H1 (cell line): ENCODE measurements at regions not wholly inside any gene's neighbourhood (a gene's known extent, or its start where the extent isn't known, plus 50 kb on each side); places are given as distances from the start of the nearest gene placed in this dataset.

Source experiments
- CTCF ChIA-PET: fragments of 300-600 bp; sonication (Branson Sonifier 250); formaldehyde crosslinking; loops from one replicate; lab custom pipeline; 2021; ENCODE audit not compliant: partially characterized antibody; lab: Charles Lee
- POLR2A ChIA-PET: fragments of 300-600 bp; sonication (Branson Sonifier 250); formaldehyde crosslinking; loops from one replicate; lab custom pipeline; 2021; ENCODE audit warnings: inconsistent platforms; ENCODE audit not compliant: partially characterized antibody; lab: Charles Lee
- DNase-seq, 2 experiments: peaks; one replicate each; pipeline versions ENCODE4 v3.0.0 to v3.0.0-alpha.2; 2010 to 2022; ENCODE audit warnings: low spot score in 2 of 2, low read depth in 1 of 2, mixed read lengths in 1 of 2
- FAIRE-seq: peaks from 2 replicates; lab custom pipeline; 2011; peaks lifted over from hg19 to GRCh38; lab: Jason Lieb, UNC
- H2AFZ ChIP-seq: 2 replicates; pipeline ENCODE4 v1.8.1; 2012; ENCODE audit warnings: low read length, inconsistent platforms
- H2AK5ac ChIP-seq: 2 replicates; pipeline ENCODE4 v1.6.1; 2013; ENCODE audit warnings: low read depth, low read length
- H2BK120ac ChIP-seq: replicated peaks from 2 replicates; pipeline ENCODE3; 2013; ENCODE audit warnings: low read depth, low read length, inconsistent platforms
- H2BK12ac ChIP-seq: 2 replicates; pipeline ENCODE4 v1.6.1; 2013; ENCODE audit warnings: low read depth, low read length
- H2BK15ac ChIP-seq: 2 replicates; pipeline ENCODE4 v1.6.1; 2013; ENCODE audit warnings: low read length
- H2BK20ac ChIP-seq: 2 replicates; pipeline ENCODE4 v1.6.1; 2013; ENCODE audit warnings: low read length
- H2BK5ac ChIP-seq: 2 replicates; pipeline ENCODE4 v1.6.1; 2013; ENCODE audit warnings: low read depth, low read length
- H3K14ac ChIP-seq: 2 replicates; pipeline ENCODE4 v1.6.1; 2013; ENCODE audit warnings: inconsistent platforms; ENCODE audit not compliant: insufficient read length
- H3K18ac ChIP-seq: 2 replicates; pipeline ENCODE4 v1.6.1; 2013; ENCODE audit warnings: low read length; ENCODE audit errors: extremely low read depth
- H3K23ac ChIP-seq: 2 replicates; pipeline ENCODE4 v1.6.1; 2013; ENCODE audit warnings: inconsistent platforms; ENCODE audit not compliant: insufficient read length
- H3K23me2 ChIP-seq: 2 replicates; pipeline ENCODE4 v1.6.1; 2013; ENCODE audit warnings: low read depth, low read length
- H3K27ac ChIP-seq: 2 replicates; pipeline ENCODE4 v1.6.1; 2011; ENCODE audit warnings: low read depth, low read length, inconsistent platforms
- H3K27me3 ChIP-seq, 4 experiments: replicated peaks in 1 of 4; 1 replicate in 1 of 4; 2 replicates in 3 of 4; pipeline versions ENCODE4 v1.6.1 to v1.8.1; 2011 to 2013; ENCODE audit warnings: low read length in 3 of 4, mild to moderate bottlenecking in 3 of 4, inconsistent platforms in 2 of 4, mixed read lengths in 2 of 4, moderate library complexity in 1 of 4; ENCODE audit not compliant: control insufficient read depth in 3 of 4, insufficient read depth in 3 of 4; ENCODE audit errors: extremely low read depth in 1 of 4
- H3K36me3 ChIP-seq, 4 experiments: 2 replicates each; pipeline versions ENCODE4 v1.6.1 to v1.8.1; 2011 to 2013; ENCODE audit warnings: mild to moderate bottlenecking in 4 of 4, low read length in 3 of 4, moderate library complexity in 2 of 4, control low read depth in 1 of 4, inconsistent platforms in 1 of 4; ENCODE audit not compliant: insufficient read depth in 4 of 4, control insufficient read depth in 2 of 4
- H3K4ac ChIP-seq: replicated peaks from 2 replicates; pipeline ENCODE3; 2013; ENCODE audit warnings: low read length, low read depth, mixed read lengths, inconsistent platforms; ENCODE audit not compliant: insufficient read length
- H3K4me1 ChIP-seq, 4 experiments: replicated peaks in 1 of 4; 1 replicate in 1 of 4; 2 replicates in 3 of 4; pipeline versions ENCODE4 v1.6.1 to v1.8.1; 2011 to 2013; ENCODE audit warnings: low read length in 3 of 4, inconsistent platforms in 2 of 4, mixed read lengths in 1 of 4; ENCODE audit not compliant: insufficient read depth in 4 of 4, control insufficient read depth in 3 of 4
- H3K4me2 ChIP-seq, 2 experiments: 2 replicates each; pipeline versions ENCODE4 v1.6.1 to v1.8.1; 2011 to 2013; ENCODE audit warnings: low read depth in 2 of 2, low read length in 2 of 2, control low read depth in 1 of 2, inconsistent platforms in 1 of 2, mild to moderate bottlenecking in 1 of 2; ENCODE audit not compliant: insufficient read depth in 1 of 2
- H3K4me3 ChIP-seq, 4 experiments: fragments of 200-600, 300-600 bp in 1 of 4; sonication (generic), shearing (Covaris generic), sonication (Bioruptor Twin) in 1 of 4; 2 replicates each; pipeline versions ENCODE4 v1.5.1 to v1.8.1; 2011 to 2016; ENCODE audit warnings: low read length in 4 of 4, low read depth in 3 of 4, control low read depth in 2 of 4, inconsistent platforms in 2 of 4, mild to moderate bottlenecking in 2 of 4, mixed read lengths in 1 of 4, moderate library complexity in 1 of 4; ENCODE audit not compliant: insufficient read depth in 2 of 4; ENCODE audit errors: extremely low read depth in 1 of 4
- H3K56ac ChIP-seq: replicated peaks from 2 replicates; pipeline ENCODE3; 2013; ENCODE audit warnings: low read depth, mild to moderate bottlenecking, mixed read lengths, low read length, inconsistent platforms; ENCODE audit not compliant: insufficient read length
- H3K79me1 ChIP-seq: 2 replicates; pipeline ENCODE4 v1.6.1; 2013; ENCODE audit warnings: low read depth, low read length, control low read depth
- H3K79me2 ChIP-seq, 2 experiments: 2 replicates each; pipeline versions ENCODE4 v1.6.1 to v1.8.1; 2012 to 2013; ENCODE audit warnings: low read length in 2 of 2, mild to moderate bottlenecking in 2 of 2, inconsistent platforms in 1 of 2; ENCODE audit not compliant: insufficient read depth in 2 of 2, control insufficient read depth in 1 of 2
- H3K9ac ChIP-seq, 4 experiments: replicated peaks in 1 of 4; 1 replicate in 1 of 4; 2 replicates in 3 of 4; pipeline versions ENCODE4 v1.6.1 to v1.8.1; 2011 to 2013; ENCODE audit warnings: low read depth in 3 of 4, low read length in 3 of 4, control low read depth in 2 of 4, mild to moderate bottlenecking in 2 of 4, moderate library complexity in 2 of 4, inconsistent platforms in 1 of 4; ENCODE audit errors: extremely low read depth in 1 of 4
- H3K9me3 ChIP-seq, 2 experiments: 2 replicates each; pipeline versions ENCODE4 v1.6.1 to v1.8.1; 2012 to 2013; ENCODE audit warnings: mild to moderate bottlenecking in 2 of 2, moderate library complexity in 2 of 2, control low read depth in 1 of 2, inconsistent platforms in 1 of 2, low read depth in 1 of 2, low read length in 1 of 2, mixed read lengths in 1 of 2; ENCODE audit not compliant: insufficient read depth in 2 of 2
- H4K20me1 ChIP-seq, 2 experiments: replicated peaks in 1 of 2; 2 replicates each; pipeline versions ENCODE3 to v1.8.1; 2011 to 2013; ENCODE audit warnings: inconsistent platforms in 2 of 2, low read length in 2 of 2, mild to moderate bottlenecking in 1 of 2; ENCODE audit not compliant: insufficient read depth in 2 of 2, control insufficient read depth in 1 of 2
- H4K5ac ChIP-seq: 2 replicates; pipeline ENCODE4 v1.6.1; 2013; ENCODE audit warnings: low read length, low read depth, mixed read lengths, inconsistent platforms; ENCODE audit not compliant: insufficient read length
- H4K8ac ChIP-seq: 2 replicates; pipeline ENCODE4 v1.8.0; 2013; ENCODE audit warnings: mild to moderate bottlenecking, moderate library complexity, low read length, inconsistent platforms; ENCODE audit not compliant: insufficient read depth; ENCODE audit errors: extremely low read depth
- H4K91ac ChIP-seq: replicated peaks from 2 replicates; pipeline ENCODE3; 2013; ENCODE audit warnings: low read length, mixed read lengths, inconsistent platforms; ENCODE audit not compliant: insufficient read length
- KDM1A ChIP-seq: fragments of 200-600, 300-600 bp; sonication (generic); IDR thresholded peaks from 2 replicates; pipeline ENCODE4 v1.7.1; 2016; ENCODE audit warnings: mild to moderate bottlenecking, low read length, borderline replicate concordance
- PHF8 ChIP-seq: fragments of 200-600 bp; sonication (generic); conservative IDR thresholded peaks from 2 replicates; pipeline ENCODE4 v1.7.1; 2012; ENCODE audit warnings: low read depth, mild to moderate bottlenecking, inconsistent platforms, low read length, moderate library complexity
- RBBP5 ChIP-seq: IDR thresholded peaks from 2 replicates; pipeline ENCODE4 v1.7.1; 2012; ENCODE audit warnings: low read depth, mild to moderate bottlenecking, inconsistent platforms, low read length, moderate library complexity, borderline replicate concordance
- SP1 ChIP-seq: IDR thresholded peaks from 2 replicates; pipeline ENCODE4 v1.6.1; 2011; ENCODE audit warnings: low read depth, low read length
- SP2 ChIP-seq: IDR thresholded peaks from 2 replicates; pipeline ENCODE4 v1.6.1; 2012; ENCODE audit warnings: mild to moderate bottlenecking, low read length, inconsistent platforms
- WGBS, 2 experiments: shearing (Covaris generic) in 1 of 2; methylation state at CpG; one replicate each; pipeline versions ENCODE4 v1.1.6 to v1.1.7; 2013 to 2015; ENCODE audit warnings: low lambda C conversion rate in 2 of 2, mixed read lengths in 2 of 2, inconsistent platforms in 1 of 2, low coverage in 1 of 2, missing lambda C conversion rate in 1 of 2; ENCODE audit not compliant: insufficient replicate concordance in 2 of 2, insufficient coverage in 1 of 2, insufficient read length in 1 of 2; ENCODE audit errors: extremely low coverage in 1 of 2, missing lambda C conversion rate in 1 of 2; 5-methylcytosine and 5-hydroxymethylcytosine counted together

DNA sequence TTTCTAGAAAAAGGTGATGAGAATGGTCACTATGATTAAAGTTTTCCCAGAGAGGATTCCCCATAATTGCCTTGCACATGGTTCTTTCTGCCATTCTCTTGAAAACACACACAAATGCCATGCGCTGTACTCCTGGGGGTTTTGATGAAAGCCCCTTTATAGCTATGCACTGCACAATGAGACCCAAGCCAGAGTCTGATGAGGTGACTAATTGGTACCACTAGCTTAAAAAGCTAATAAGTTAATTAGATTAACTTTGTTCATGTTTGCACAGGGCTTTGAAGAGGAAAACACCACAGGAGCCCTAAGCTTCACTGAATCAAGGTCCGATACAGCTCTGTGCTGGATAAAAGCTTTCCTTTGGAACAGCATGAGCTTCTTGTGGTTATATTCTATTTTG is 132.2 kb downstream of the NKX6-1 start:
- POLR2A ChIA-PET = no interaction called here
- peaks cover 0 to 3% (median 0%) of the 10 kb centered on the region in 4 experiments; a peak in 2 of 7 replicates for H3K4me1 ChIP-seq
- H3K4ac ChIP-seq = no peak overlapping the region
- no peak for TF ChIP-seq SP2
- no peak for TF ChIP-seq PHF8
- TF ChIP-seq RBBP5 = no peak
- no peak for TF ChIP-seq KDM1A
- TF ChIP-seq SP1 = no peak
- TF ChIP-seq, all 59 proteins: peak for 0
- H3K56ac ChIP-seq = no peak overlapping the region
- H4K5ac ChIP-seq = no peak overlapping the region
- H2AFZ ChIP-seq = no peak overlapping the region
- no peaks in the 10 kb centered on the region for H3K79me2 ChIP-seq
- no peak overlapping the region for H3K14ac ChIP-seq
- no peak overlapping the region for H2BK20ac ChIP-seq
- no peaks in the 10 kb centered on the region for H3K9me3 ChIP-seq
- H3K79me1 ChIP-seq = no peaks in the 10 kb centered on the region
- CTCF ChIA-PET = interaction anchor here (0.5 to 2.5 kb wide), 4 partner anchors 24 to 641 kb away, joined by 3 to 6 read pairs (median 4); no protein-coding TSS in a partner anchor
- no peak for FAIRE-seq
- no peak overlapping the region for H2BK120ac ChIP-seq
- no peak overlapping the region for H3K23ac ChIP-seq
- no peak overlapping the region for H2BK5ac ChIP-seq
- DNase-seq = no peak
- no peak overlapping the region for H3K4me3 ChIP-seq
- peaks cover 4% of the 10 kb centered on the region; the same call in 1 of the 2 replicates for H3K23me2 ChIP-seq
- 89% methylated on average over 2 of the region's 2 CpGs; no CpG with 5 or more reads in 1 of the 2 experiments for WGBS, 2 experiments
- no peak overlapping the region for H3K27ac ChIP-seq
- peaks cover 0 to 2% of the 10 kb centered on the region in 2 experiments for H4K20me1 ChIP-seq
- no peaks in the 10 kb centered on the region for H3K36me3 ChIP-seq
- no peaks in the 10 kb centered on the region for H3K27me3 ChIP-seq
- H2AK5ac ChIP-seq = no peak overlapping the region
- no peak overlapping the region for H2BK15ac ChIP-seq
- H4K91ac ChIP-seq = no peak overlapping the region
- no peak overlapping the region for H3K4me2 ChIP-seq
- no peak overlapping the region for H3K18ac ChIP-seq
- H3K9ac ChIP-seq = no peak overlapping the region
- H2BK12ac ChIP-seq = no peak overlapping the region
- H4K8ac ChIP-seq = no peak overlapping the region
